Parathyroid adenoma (tissue), 2 donors: ENCODE measurements at regions not wholly inside any gene's neighbourhood (a gene's known extent, or its start where the extent isn't known, plus 50 kb on each side); places are given as distances from the start of the nearest gene placed in this dataset.

Experiments used
- H2AFZ ChIP-seq: fragments of 300-600 bp; sonication (generic); one replicate; pipeline ENCODE4 v1.7.0; 2017; ENCODE audit warnings: antibody characterized with exemption, mild to moderate bottlenecking
- H3K27ac ChIP-seq: fragments of 300-600 bp; sonication (generic); one replicate; pipeline ENCODE4 v1.7.0; 2017
- H3K27me3 ChIP-seq: fragments of 300-600 bp; sonication (generic); one replicate; pipeline ENCODE4 v1.7.0; 2017; ENCODE audit warnings: low read length; ENCODE audit not compliant: control insufficient read depth, insufficient read depth
- H3K36me3 ChIP-seq: fragments of 300-600 bp; sonication (generic); one replicate; pipeline ENCODE4 v1.7.0; 2017; ENCODE audit warnings: low read length; ENCODE audit not compliant: control insufficient read depth, insufficient read depth
- H3K4me1 ChIP-seq: fragments of 300-600 bp; sonication (generic); one replicate; pipeline ENCODE4 v1.7.0; 2017; ENCODE audit warnings: control low read depth
- H3K4me2 ChIP-seq: fragments of 300-600 bp; sonication (generic); one replicate; pipeline ENCODE4 v1.7.0; 2017; ENCODE audit warnings: low read length
- H3K4me3 ChIP-seq: fragments of 300-600 bp; sonication (generic); one replicate; pipeline ENCODE4 v1.7.0; 2017; ENCODE audit warnings: low read depth, low read length
- H3K79me2 ChIP-seq: fragments of 300-600 bp; sonication (generic); one replicate; pipeline ENCODE4 v1.7.0; 2017; ENCODE audit warnings: control low read depth
- H3K9ac ChIP-seq: fragments of 300-600 bp; sonication (generic); one replicate; pipeline ENCODE4 v1.7.0; 2017; ENCODE audit warnings: mild to moderate bottlenecking
- H3K9me3 ChIP-seq: fragments of 300-600 bp; sonication (generic); one replicate; pipeline ENCODE4 v1.7.0; 2017; ENCODE audit warnings: low read length; ENCODE audit not compliant: control insufficient read depth
- CTCF ChIP-seq: fragments of 300-600 bp; sonication (generic); IDR thresholded peaks from one replicate; pipeline ENCODE4 v1.7.0; 2017; ENCODE audit warnings: antibody characterized with exemption, mild to moderate bottlenecking
- donor health status: primary hyperparathyroidism.

- Histone ChIP-seq H3K79me2 (no peaks in the 10 kb centered on the region), H3K36me3 (no peaks in the 10 kb centered on the region), H3K27me3 (no peaks in the 10 kb centered on the region), H3K4me3 (no peak overlapping the region), H3K4me2 (no peak overlapping the region), H3K27ac (no peak overlapping the region), H2AFZ (no peak overlapping the region), H3K4me1 (no peaks in the 10 kb centered on the region), H3K9me3 (no peaks in the 10 kb centered on the region), H3K9ac (no peak overlapping the region)
- TF ChIP-seq CTCF, result no peak
Measured at GRCh38 chr9:4389755-4390154, 89.9 kb upstream of the GLIS3 start.

- no peak for TF ChIP-seq CTCF
- no peak overlapping the region for H3K9ac ChIP-seq
- H3K27ac ChIP-seq, result no peak overlapping the region
- no peaks in the 10 kb centered on the region for H3K36me3 ChIP-seq
- H3K79me2 ChIP-seq, result no peaks in the 10 kb centered on the region
- no peaks in the 10 kb centered on the region for H3K27me3 ChIP-seq
- no peak overlapping the region for H3K4me3 ChIP-seq
- no peak overlapping the region for H3K4me2 ChIP-seq
- no peaks in the 10 kb centered on the region for H3K4me1 ChIP-seq
- H3K9me3 ChIP-seq, result no peaks in the 10 kb centered on the region
- no peak overlapping the region for H2AFZ ChIP-seq
Measured at GRCh38 chr9:4389003-4389402, 89.1 kb upstream of the GLIS3 start.

DNA sequence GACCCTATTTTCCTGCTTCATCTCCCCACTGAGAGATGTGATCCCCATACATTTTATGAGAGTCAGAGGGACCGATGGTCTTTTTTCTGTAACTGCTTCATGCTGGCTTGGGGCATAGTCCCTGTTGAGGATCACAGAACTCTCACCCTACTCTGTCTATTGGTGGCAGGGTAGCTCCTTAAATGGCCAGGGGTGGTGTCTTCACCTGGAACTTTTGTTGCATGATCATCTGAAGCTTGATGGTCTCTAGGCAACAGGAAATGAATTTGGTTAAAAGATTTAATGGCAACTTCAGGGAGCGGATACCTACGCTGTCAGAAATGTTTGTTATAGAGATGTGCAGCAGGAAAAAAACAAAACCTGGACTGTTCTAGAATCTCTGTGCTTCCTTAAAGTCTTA, 87.0 kb upstream of the GLIS3 start:
- H3K4me1 ChIP-seq, result no peaks in the 10 kb centered on the region
- TF ChIP-seq CTCF, result no peak

DNA sequence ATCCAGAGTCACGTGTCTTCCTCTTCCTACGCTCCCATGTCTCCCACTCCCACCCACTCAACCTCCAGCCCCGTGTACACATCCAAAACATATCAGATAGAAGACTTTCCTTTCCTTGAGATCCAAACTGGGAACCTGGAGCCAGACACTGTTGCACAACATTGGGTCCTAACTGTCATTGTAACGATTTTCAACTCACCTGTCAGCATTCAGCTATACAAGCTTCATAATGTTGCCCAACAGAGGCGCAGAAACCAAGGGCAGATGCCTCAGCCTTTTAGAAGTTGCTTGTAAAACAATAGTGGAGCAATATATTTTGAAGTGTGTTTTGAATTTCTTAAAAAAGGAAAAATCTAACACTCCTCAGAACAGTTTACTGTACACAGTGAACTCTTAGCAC, 84.9 kb upstream of the GLIS3 start:
- H3K4me2 ChIP-seq, result no peak overlapping the region
- no peak for TF ChIP-seq CTCF
- no peaks in the 10 kb centered on the region for H3K36me3 ChIP-seq
- H2AFZ ChIP-seq, result no peak overlapping the region
- no peak overlapping the region for H3K4me3 ChIP-seq
- H3K27ac ChIP-seq, result no peak overlapping the region
- no peaks in the 10 kb centered on the region for H3K79me2 ChIP-seq
- no peaks in the 10 kb centered on the region for H3K27me3 ChIP-seq
- H3K4me1 ChIP-seq, result no peaks in the 10 kb centered on the region
- no peak overlapping the region for H3K9ac ChIP-seq
- H3K9me3 ChIP-seq, result no peaks in the 10 kb centered on the region

More for the DNA sequence above, 87.0 kb upstream of the GLIS3 start:
- Histone ChIP-seq H3K79me2 (no peaks in the 10 kb centered on the region), H3K36me3 (no peaks in the 10 kb centered on the region), H3K4me2 (no peak overlapping the region), H3K27me3 (no peaks in the 10 kb centered on the region), H2AFZ (no peak overlapping the region), H3K27ac (no peak overlapping the region), H3K4me3 (no peak overlapping the region), H3K9ac (no peak overlapping the region), H3K9me3 (no peaks in the 10 kb centered on the region)

DNA sequence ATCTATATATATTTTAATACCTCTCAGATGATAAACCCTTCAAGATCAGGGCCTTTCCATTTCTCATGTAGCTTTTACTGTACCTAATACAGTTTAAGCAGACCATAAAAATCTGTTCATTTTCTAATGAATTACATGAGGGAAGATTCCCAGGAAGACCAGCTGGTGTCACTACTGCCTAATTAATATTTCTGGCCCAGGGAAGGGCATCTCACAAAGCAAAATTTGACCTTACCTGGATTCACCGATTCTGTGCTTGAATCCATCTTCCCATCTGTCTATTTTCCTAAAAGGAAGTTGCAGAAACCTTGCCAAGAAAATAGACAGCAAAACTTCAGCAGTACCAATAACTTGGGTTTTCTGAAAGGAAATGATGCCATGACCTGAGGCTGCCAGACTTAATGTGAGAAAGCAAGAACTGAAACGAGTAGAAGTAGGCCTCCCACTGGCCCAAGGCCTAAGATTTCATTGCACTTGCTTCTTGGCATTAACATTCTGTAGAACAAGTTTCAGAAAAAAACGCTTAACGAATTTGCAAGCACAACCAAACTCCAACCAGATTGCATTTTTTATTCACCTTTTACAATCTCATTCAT, 83.0 kb upstream of the GLIS3 start:
- Histone ChIP-seq H3K4me2 (no peak overlapping the region), H3K36me3 (no peaks in the 10 kb centered on the region), H3K27ac (no peak overlapping the region), H2AFZ (no peak overlapping the region), H3K9ac (no peak overlapping the region), H3K4me1 (no peaks in the 10 kb centered on the region), H3K9me3 (no peaks in the 10 kb centered on the region), H3K79me2 (no peaks in the 10 kb centered on the region), H3K4me3 (no peak overlapping the region), H3K27me3 (no peaks in the 10 kb centered on the region)
- TF ChIP-seq CTCF, result peak; percentile 34
